ENCODE measurements at regions not wholly inside any gene's neighbourhood (a gene's known extent, or its start where the extent isn't known, plus 50 kb on each side); places are given as distances from the start of the nearest gene placed in this dataset.
"Not testable (repeated sequence)": the region's sequence is repeated elsewhere in the genome, so short reads cannot be mapped to it uniquely, and the experiment has no call there.

DNA sequence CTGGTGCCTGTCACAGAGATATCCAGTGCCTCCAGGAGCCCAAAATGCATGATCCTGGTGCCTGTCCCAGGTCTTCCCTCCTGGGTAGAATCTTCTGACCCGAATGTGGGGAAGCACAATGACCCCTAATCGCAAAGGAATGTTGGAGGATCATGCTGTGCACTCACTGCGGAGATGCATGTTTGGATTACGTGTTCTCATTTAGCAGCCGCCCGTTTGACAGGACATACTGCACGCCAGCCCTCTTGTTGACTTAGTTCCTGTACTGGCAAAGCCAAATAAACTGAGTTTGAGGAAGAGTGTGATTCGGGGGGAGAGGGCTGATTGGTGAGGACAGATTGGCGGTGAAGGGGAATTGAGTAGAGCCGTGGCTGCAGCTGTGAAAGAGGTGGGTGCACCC, 85.9 kb upstream of the SIM2 start:
- intact Hi-C loops (cut with micrococcal nuclease; ENCODE audit: unreplicated experiment) = no loop called here
- Histone ChIP-seq H3K9me2 (ENCODE audit: insufficient read depth, low read length) (no peaks in the 10 kb centered on the region), H3K36me3 (ENCODE audit: insufficient read depth, low read length) (no peaks in the 10 kb centered on the region), H3K4me2 (ENCODE audit: low read length) (no peak overlapping the region), H3K4me1 (ENCODE audit: insufficient read depth, low read length, poor library complexity, severe bottlenecking) (no peaks in the 10 kb centered on the region), H4K20me1 (ENCODE audit: insufficient read depth, low read length) (no peaks in the 10 kb centered on the region), H2AFZ (ENCODE audit: low read length) (no peak overlapping the region), H3K4me3 (ENCODE audit: low read depth, low read length, poor library complexity, severe bottlenecking) (no peak overlapping the region), H3K27ac (ENCODE audit: low read depth, low read length, poor library complexity, severe bottlenecking) (no peak overlapping the region), H3K79me2 (ENCODE audit: insufficient read depth, low read depth, low read length) (no peaks in the 10 kb centered on the region), H3K9me3 (ENCODE audit: low read length) (no peaks in the 10 kb centered on the region)
- ChIA-PET POLR2A (no interaction called here), CTCF (ENCODE audit: unreplicated experiment) (no interaction called here)
- TF ChIP-seq EZH2phosphoT487 (IDR thresholded peaks at IDR 0.05; ENCODE audit: borderline replicate concordance, low read depth, low read length) = no peak
- TF ChIP-seq, protein P1, sequence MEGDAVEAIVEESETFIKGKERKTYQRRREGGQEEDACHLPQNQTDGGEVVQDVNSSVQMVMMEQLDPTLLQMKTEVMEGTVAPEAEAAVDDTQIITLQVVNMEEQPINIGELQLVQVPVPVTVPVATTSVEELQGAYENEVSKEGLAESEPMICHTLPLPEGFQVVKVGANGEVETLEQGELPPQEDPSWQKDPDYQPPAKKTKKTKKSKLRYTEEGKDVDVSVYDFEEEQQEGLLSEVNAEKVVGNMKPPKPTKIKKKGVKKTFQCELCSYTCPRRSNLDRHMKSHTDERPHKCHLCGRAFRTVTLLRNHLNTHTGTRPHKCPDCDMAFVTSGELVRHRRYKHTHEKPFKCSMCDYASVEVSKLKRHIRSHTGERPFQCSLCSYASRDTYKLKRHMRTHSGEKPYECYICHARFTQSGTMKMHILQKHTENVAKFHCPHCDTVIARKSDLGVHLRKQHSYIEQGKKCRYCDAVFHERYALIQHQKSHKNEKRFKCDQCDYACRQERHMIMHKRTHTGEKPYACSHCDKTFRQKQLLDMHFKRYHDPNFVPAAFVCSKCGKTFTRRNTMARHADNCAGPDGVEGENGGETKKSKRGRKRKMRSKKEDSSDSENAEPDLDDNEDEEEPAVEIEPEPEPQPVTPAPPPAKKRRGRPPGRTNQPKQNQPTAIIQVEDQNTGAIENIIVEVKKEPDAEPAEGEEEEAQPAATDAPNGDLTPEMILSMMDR (conservative IDR thresholded peaks at IDR 0.05; ENCODE audit: low read length) = no peak
- no TSS peak for BruUV-seq (replicated peaks)
- no peak for DNase-seq (ENCODE audit: low spot score)

GRCh38 chr21:36613554-36613953, 85.4 kb upstream of the SIM2 start:
- no peak overlapping the region for H2AFZ ChIP-seq (ENCODE audit: low read length)
- no TSS peak for BruUV-seq (replicated peaks)
- no peak overlapping the region for H3K27ac ChIP-seq (ENCODE audit: low read depth, low read length, poor library complexity, severe bottlenecking)
- no peaks in the 10 kb centered on the region for H3K9me2 ChIP-seq (ENCODE audit: insufficient read depth, low read length)
- no peak overlapping the region for H3K4me2 ChIP-seq (ENCODE audit: low read length)
- H3K4me3 ChIP-seq (ENCODE audit: low read depth, low read length, poor library complexity, severe bottlenecking) = no peak overlapping the region
- no peak for DNase-seq (ENCODE audit: low spot score)
- no peaks in the 10 kb centered on the region for H4K20me1 ChIP-seq (ENCODE audit: insufficient read depth, low read length)
- H3K79me2 ChIP-seq (ENCODE audit: insufficient read depth, low read depth, low read length) = no peaks in the 10 kb centered on the region
- CTCF ChIA-PET (ENCODE audit: unreplicated experiment) = no interaction called here
- H3K9me3 ChIP-seq (ENCODE audit: low read length) = no peaks in the 10 kb centered on the region
- POLR2A ChIA-PET = interaction anchor here (0.6 kb wide), 1 partner anchor 16 kb away, joined by 3 read pairs; no protein-coding TSS in a partner anchor
- no peak for TF ChIP-seq EZH2phosphoT487 (IDR thresholded peaks at IDR 0.05; ENCODE audit: borderline replicate concordance, low read depth, low read length)
- TF ChIP-seq, protein P1 (conservative IDR thresholded peaks at IDR 0.05; ENCODE audit: low read length) = no peak
- intact Hi-C loops (cut with micrococcal nuclease; ENCODE audit: unreplicated experiment) = no loop called here
- no peaks in the 10 kb centered on the region for H3K36me3 ChIP-seq (ENCODE audit: insufficient read depth, low read length)
- H3K4me1 ChIP-seq (ENCODE audit: insufficient read depth, low read length, poor library complexity, severe bottlenecking) = no peaks in the 10 kb centered on the region

- no peak overlapping the region for H2AFZ ChIP-seq (ENCODE audit: low read length)
- H3K4me3 ChIP-seq (ENCODE audit: low read depth, low read length, poor library complexity, severe bottlenecking) = no peak overlapping the region
- no peaks in the 10 kb centered on the region for H3K4me1 ChIP-seq (ENCODE audit: insufficient read depth, low read length, poor library complexity, severe bottlenecking)
- no peaks in the 10 kb centered on the region for H3K9me2 ChIP-seq (ENCODE audit: insufficient read depth, low read length)
- H3K4me2 ChIP-seq (ENCODE audit: low read length) = no peak overlapping the region
- no peaks in the 10 kb centered on the region for H3K9me3 ChIP-seq (ENCODE audit: low read length)
- no TSS peak for BruUV-seq (replicated peaks)
- H4K20me1 ChIP-seq (ENCODE audit: insufficient read depth, low read length) = no peaks in the 10 kb centered on the region
- CTCF ChIA-PET (ENCODE audit: unreplicated experiment) = no interaction called here
- H3K27ac ChIP-seq (ENCODE audit: low read depth, low read length, poor library complexity, severe bottlenecking) = no peak overlapping the region
- intact Hi-C loops (cut with micrococcal nuclease; ENCODE audit: unreplicated experiment) = no loop called here
- DNase-seq (ENCODE audit: low spot score) = peak; percentile 13
- TF ChIP-seq EZH2phosphoT487 (IDR thresholded peaks at IDR 0.05; ENCODE audit: borderline replicate concordance, low read depth, low read length) = no peak
- TF ChIP-seq, protein P1 (conservative IDR thresholded peaks at IDR 0.05; ENCODE audit: low read length) = peak; percentile 74
- H3K36me3 ChIP-seq (ENCODE audit: insufficient read depth, low read length) = no peaks in the 10 kb centered on the region
- POLR2A ChIA-PET = no interaction called here
- no peaks in the 10 kb centered on the region for H3K79me2 ChIP-seq (ENCODE audit: insufficient read depth, low read depth, low read length)
Observed at GRCh38 chr21:36615274-36615964, 83.5 kb upstream of the SIM2 start.

GRCh38 chr21:36616773-36617172, 82.1 kb upstream of the SIM2 start:
- not testable (repeated sequence) for H3K27ac ChIP-seq (ENCODE audit: low read depth, low read length, poor library complexity, severe bottlenecking)

More at GRCh38 chr21:36616773-36617172, 82.1 kb upstream of the SIM2 start:
- CTCF ChIA-PET (ENCODE audit: unreplicated experiment); POLR2A ChIA-PET; H3K4me3 ChIP-seq (ENCODE audit: low read depth, low read length, poor library complexity, severe bottlenecking); H3K79me2 ChIP-seq (ENCODE audit: insufficient read depth, low read depth, low read length); H3K36me3 ChIP-seq (ENCODE audit: insufficient read depth, low read length); H3K4me1 ChIP-seq (ENCODE audit: insufficient read depth, low read length, poor library complexity, severe bottlenecking); H4K20me1 ChIP-seq (ENCODE audit: insufficient read depth, low read length); BruUV-seq (replicated peaks); H2AFZ ChIP-seq (ENCODE audit: low read length); DNase-seq (ENCODE audit: low spot score); H3K9me3 ChIP-seq (ENCODE audit: low read length); H3K4me2 ChIP-seq (ENCODE audit: low read length); intact Hi-C loops (cut with micrococcal nuclease; ENCODE audit: unreplicated experiment); H3K9me2 ChIP-seq (ENCODE audit: insufficient read depth, low read length): not testable (repeated sequence)

Data from OCI-LY7 (cell line).